HG03103 (cell line): ENCODE measurements at regions not wholly inside any gene's neighbourhood (a gene's known extent, or its start where the extent isn't known, plus 50 kb on each side); places are given as distances from the start of the nearest gene placed in this dataset.

Source experiments
- ATAC-seq: cut with Tn5 transposase; IDR thresholded peaks from one replicate; pipeline ENCODE4 v1.9.1; 2021; ENCODE audit warnings: low read depth; ENCODE audit not compliant: unreplicated experiment

DNA sequence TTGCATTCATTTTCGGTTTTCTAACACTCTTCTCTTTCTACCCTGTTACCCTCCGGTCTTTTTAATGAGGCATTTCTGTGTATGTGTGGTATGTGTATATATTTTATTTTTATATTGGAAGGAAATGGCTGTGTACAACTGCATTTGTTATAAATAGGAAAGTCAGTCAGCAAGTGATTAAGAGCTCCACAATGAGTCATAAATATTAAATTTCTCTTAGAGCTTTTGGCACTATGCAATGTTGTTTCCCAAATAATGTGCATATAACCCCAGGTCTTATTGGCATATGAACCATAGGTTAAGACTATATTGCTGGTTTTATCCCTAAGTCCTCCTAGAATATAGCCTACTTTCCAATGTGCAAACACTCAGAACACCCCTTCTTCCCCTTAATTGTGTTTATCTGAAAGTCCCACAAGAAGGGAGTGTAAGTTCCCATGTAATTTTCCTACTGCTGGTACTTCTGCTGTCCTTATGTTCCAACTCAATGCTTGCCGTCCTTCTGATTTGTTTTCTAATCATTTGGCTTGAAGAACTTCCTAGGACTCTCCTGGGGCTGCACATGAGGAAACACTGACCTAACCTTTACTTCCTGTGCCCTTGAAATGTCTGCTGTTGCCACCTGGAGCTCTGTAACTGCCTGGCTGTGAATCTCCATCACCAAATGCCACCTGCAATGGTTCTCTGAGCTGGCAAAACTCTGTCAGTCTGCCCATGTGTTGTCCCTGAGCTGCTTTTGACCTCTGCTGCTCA is 65.5 kb upstream of the PCSK5 start:
- ATAC-seq, result no peak

DNA sequence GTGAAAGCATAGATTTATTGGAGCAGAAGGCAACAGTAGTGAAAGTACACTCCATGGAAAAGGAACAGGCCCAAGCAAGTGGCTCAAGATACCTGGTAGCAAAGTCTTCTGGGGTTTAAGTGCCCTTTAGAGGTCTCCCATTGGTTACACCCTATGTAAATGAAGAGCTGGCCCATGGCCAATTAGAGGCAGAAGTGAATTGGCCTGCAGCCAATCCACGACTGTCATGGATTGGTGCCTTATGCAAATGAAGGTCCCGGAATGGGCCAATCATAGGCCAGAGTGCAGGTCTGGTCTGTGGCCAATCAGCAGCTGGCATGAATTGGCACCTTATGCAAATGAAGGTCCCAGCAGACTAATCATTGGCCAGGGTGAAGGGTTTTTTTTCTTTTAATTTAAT is 64.2 kb upstream of the PCSK5 start:
- ATAC-seq, result no peak

DNA sequence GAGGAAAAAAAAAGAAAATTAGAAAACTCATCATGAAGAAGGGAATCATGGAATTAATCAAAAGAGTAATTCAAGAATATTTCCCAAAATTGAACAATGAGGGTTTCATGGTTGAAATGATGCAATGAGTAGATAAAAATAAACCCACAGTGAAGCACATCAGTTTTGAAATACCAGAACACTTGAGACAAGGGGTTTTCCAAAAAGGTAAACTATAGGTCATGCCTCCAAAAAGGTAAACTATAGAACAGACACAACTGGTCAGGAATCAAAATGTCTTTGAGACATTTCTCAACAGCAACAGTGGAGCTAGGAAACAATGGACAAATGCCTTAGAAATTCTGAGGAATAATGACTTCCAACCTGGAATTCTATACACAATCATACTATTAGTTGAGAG is 60.2 kb upstream of the PCSK5 start:
- no peak for ATAC-seq

DNA sequence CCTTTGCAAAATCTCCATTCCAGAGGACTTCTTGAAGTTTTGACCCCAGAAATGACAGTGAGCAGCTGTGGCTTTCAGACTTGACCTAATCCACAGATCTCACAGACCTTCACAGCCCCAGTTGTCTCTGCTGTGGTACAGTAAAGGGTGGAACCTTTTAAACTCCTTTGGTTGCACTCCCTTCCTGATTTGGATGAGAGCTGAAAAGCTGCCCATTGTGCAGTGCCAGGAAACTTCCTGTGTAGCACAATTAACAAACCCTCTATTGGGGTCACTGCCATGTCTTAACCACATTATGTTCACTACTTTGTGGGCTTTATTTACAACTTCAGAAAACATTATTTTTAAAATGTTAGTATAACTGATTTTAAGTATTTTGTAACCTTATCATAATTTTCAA is 56.7 kb upstream of the PCSK5 start:
- no peak for ATAC-seq

DNA sequence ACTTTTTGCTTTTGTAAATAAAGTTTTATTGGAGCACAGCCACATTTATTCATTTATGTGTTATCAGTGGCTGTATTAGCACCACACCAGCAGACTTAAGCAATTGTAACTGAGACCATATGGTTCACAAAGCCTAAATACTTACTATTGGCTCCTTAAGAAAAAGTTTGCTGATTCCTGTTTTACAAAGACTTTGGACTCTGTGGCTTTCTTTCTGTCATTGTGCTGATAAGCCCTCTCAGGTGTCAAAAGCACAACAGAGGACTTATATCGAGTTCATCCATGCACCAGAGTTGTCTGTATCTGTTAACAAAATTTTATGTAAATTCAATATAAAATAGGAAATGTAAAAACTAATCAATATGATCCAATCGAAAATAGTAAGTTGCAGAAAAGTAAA is 55.6 kb upstream of the PCSK5 start:
- ATAC-seq, result no peak
